ENCODE measurements at regions not wholly inside any gene's neighbourhood (a gene's known extent, or its start where the extent isn't known, plus 50 kb on each side); places are given as distances from the start of the nearest gene placed in this dataset.

- DNase-seq (ENCODE audit: low spot score): no peak
Measured at GRCh38 chr6:95243053-95243452, 334.3 kb upstream of the MANEA start.

DNA sequence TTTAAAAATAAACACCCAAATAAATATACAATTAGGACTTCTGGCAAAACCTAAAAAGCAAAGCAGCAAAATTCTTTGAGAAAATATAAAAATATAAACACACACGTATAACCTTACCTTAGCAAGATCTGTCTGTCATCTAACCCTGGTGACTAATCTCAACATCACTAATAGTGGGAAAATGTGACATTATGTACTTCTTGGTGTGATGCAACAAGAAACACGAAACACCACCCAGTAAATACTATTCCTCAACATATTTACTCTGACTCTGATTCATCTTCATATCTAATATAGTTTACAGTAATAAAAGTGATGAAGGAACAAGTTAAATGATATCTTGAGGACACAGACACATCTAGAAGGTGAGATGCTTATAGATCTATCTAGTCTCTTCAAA is 332.6 kb upstream of the MANEA start:
- no peak for DNase-seq (ENCODE audit: low spot score)

DNA sequence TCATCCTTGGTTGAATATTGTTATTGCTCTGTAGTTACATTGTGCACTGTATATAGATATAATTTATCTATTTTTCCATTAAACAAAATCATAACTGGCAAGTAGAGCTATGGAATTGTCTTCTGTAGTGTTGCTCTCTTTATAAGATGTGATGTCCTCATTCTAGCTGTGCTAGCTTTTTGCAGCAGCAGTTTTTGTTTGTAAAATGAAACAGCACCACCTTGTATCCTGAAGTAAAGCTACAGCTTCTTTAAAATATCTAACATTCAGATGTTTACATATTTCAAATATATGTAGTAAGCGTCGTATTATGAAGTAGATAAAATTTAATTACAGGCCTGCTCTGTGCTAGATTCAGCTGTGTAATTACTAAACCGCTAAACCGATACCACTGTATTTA is 328.8 kb upstream of the MANEA start:
- DNase-seq (ENCODE audit: low spot score): no peak

DNA sequence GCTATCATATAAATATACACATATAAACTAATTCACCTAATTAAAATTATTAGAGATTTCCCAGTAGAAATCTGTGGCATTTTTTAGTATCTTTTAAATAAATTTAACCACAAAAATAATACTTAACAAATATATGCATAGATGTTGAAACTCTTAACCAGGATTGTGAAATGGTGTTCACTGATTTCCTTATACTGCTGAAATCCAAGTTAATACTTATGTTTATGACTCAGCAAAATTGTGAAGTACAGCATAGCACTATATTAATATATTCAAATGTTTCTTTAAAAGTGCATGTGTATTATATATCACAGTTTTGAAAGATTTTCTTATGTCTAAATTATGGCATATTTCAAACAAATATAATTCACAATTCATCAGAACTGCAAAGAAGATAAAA is 328.2 kb upstream of the MANEA start:
- DNase-seq (ENCODE audit: low spot score): no peak

- DNase-seq (ENCODE audit: low spot score): no peak
Measured at GRCh38 chr6:95249661-95250060, 327.7 kb upstream of the MANEA start.

DNA sequence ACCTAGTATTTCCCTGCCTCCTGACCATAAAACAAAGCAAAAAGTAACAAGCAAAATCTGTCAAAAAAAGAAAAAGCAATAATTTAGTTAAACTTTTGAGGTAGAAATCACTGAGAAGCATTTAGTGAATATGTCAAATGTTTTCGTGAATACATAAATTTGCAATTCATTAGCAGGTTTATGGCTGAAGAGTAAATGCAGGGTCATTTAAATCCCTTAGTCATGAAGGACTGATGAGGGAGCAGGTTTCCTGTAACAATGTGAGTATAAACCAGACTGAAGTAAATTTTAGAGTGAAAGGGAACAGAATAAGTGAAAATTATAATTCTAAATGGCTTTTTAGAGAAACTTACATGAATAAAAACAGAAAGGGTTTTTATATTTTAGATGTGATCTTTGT is 313.5 kb upstream of the MANEA start:
- DNase-seq (ENCODE audit: low spot score): no peak

GRCh38 chr6:95266537-95267258 is 310.6 kb upstream of the MANEA start:
- DNase-seq (ENCODE audit: low spot score): no peak

- no peak for DNase-seq (ENCODE audit: low spot score)
Measured at GRCh38 chr6:95274686-95275235, 302.6 kb upstream of the MANEA start.

- no peak for DNase-seq (ENCODE audit: low spot score)
Measured at GRCh38 chr6:95279616-95280015, 297.7 kb upstream of the MANEA start.

GRCh38 chr6:95280686-95281273 is 296.6 kb upstream of the MANEA start:
- DNase-seq (ENCODE audit: low spot score): no peak

- DNase-seq (ENCODE audit: low spot score): no peak
Measured at GRCh38 chr6:95285881-95286280, 291.5 kb upstream of the MANEA start.

DNA sequence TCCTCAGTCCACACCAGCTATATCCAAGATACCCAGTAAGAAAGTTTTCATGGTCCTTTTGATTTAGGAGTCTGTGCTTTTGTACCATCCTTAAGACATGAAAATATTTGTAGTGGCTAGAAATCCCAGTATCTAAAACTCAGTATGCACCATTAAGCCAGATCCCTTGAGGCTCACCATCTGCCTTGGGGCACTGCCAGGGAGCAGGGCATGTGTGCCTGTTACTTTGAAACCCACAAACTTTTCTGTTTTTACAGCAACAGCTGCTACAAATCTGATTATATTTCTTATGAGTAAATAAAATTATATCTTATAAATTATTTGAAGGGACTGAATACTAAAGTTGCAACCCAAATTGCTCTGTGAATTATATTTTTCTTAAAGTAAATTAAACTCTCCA is 290.5 kb upstream of the MANEA start:
- DNase-seq (ENCODE audit: low spot score): no peak

GRCh38 chr6:95288251-95288650 is 289.1 kb upstream of the MANEA start:
- DNase-seq (ENCODE audit: low spot score): no peak

- no peak for DNase-seq (ENCODE audit: low spot score)
Measured at GRCh38 chr6:95292011-95292410, 285.3 kb upstream of the MANEA start.

DNA sequence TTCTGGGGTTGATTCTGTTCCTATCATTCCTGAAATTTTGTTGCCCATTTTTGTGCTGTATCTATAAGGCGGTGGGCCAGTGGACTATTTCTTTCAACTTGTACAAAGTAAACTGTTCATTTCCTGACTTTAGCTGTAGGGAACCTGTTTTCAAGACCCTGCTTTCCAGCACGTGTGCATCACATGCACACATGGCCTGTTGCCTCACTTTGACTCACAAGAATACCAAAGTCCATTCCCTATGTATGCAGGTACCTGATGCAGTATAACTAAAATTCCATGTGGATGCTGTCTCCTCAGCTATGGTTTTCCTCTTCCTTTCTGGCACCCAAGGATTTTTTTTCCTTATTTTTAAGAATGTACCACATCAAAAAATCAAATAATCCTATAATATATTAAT is 284.1 kb upstream of the MANEA start:
- DNase-seq (ENCODE audit: low spot score): no peak

DNA sequence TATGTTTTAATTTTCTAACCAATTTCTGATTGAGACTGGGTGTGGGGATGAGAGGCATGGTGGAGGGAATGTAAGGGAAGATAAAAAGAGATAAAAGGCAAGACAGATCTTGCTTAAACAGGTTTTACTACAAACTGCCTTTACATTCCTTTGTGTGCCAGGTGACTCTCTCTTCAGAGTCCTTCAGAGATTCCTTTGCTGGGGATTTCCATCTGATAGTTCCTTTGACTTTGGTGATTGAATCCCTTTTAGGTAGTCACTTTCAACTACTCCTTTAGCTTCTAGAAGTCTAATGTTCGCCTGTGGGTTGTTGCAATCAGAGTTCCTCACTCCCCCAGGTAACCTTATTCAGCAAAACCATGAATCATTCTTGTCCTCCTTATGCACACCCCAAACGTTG is 283.3 kb upstream of the MANEA start:
- DNase-seq (ENCODE audit: low spot score): no peak

DNA sequence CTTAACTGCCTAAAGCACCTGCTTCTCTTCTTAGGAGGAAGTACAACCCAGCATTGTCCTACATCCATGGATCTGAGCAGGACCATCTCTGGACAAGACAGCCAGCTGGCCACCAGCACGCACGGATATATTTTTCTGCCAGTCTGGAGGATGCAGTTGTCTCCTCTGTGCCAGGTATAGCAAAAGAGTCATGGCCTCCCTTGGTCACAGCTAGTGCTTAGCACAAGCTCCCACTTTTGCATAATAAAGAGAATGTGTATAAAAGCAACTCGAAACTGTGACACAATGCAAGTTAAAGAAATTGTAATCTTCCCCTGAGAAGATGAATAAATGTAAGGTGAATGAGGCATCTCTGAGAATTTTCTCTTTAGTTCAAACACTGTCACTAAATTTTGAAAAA is 267.8 kb upstream of the MANEA start:
- DNase-seq (ENCODE audit: low spot score): no peak

- no peak for DNase-seq (ENCODE audit: low spot score)
Measured at GRCh38 chr6:95318137-95318536, 259.2 kb upstream of the MANEA start.

- DNase-seq (ENCODE audit: low spot score): no peak
Measured at GRCh38 chr6:95321126-95321525, 256.2 kb upstream of the MANEA start.

- no peak for DNase-seq (ENCODE audit: low spot score)
Measured at GRCh38 chr6:95325916-95326315, 251.4 kb upstream of the MANEA start.

- DNase-seq (ENCODE audit: low spot score): no peak
Measured at GRCh38 chr6:95328231-95328630, 249.1 kb upstream of the MANEA start.

DNA sequence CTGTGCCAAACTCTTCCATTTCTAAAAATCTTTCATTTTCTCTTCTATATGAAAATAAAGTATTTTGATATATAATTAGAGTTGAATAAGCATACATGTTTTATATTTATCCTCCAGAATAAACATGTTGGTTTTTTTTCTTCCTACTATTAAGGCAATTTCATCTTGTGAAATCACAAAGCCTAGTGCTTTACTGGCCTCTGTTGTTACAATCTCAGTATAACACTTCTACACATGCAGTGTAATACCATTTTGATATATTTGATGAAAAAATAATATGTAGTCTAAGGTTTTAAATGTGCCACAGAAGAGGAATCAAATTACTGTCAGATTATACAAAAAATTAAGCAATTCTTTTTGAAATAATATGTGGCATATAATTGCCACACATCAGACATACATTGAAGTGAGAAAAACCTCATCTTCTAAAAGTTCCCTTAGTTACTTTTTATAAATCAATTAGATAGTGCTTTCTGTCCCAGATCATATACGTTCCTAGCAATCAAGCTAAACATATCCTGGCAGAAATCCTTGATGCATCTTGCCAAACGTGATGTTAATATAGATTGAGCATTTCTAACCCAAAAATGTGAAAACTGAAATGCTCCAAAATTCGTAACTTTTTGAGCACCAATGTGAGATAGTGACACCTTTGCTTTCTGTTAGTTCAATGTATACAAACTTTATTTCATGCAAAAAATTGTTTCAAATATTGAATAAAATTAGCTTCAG is 225.1 kb upstream of the MANEA start:
- DNase-seq (ENCODE audit: low spot score): no peak

GRCh38 chr6:95354551-95354950 is 222.8 kb upstream of the MANEA start:
- no peak for DNase-seq (ENCODE audit: low spot score)
